Ramos (cell line): ENCODE measurements at regions not wholly inside any gene's neighbourhood (a gene's known extent, or its start where the extent isn't known, plus 50 kb on each side); places are given as distances from the start of the nearest gene placed in this dataset.

Experiments used
- in situ Hi-C: fragments of 300-500 bp; cut with MboI; formaldehyde crosslinking; loops from one replicate; pipeline ENCODE4 v1.14.3; 2022; ENCODE audit warnings: low sequenced_read_pairs; ENCODE audit not compliant: unreplicated experiment

DNA sequence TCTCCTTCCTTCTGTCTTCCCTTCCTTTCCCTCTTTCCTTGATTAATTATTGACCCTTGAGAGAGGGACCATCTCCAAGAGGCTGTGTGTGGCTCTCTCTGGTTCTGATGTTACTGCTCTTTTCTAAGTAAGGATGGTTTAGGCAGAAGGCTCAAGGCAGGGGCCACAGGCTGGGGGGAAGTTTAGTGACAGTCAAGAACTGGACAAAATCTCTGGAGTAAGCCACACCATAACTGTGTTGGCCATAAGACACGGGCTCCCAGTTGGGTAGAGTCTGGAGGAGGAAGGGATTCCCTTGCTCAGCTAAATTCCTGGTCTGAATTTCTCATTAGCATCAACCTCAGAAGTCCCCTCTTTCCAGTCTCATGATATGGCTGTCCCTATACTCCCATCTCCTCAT, 74.7 kb downstream of the BUD13 start:
- in situ Hi-C loops, result no loop called here

DNA sequence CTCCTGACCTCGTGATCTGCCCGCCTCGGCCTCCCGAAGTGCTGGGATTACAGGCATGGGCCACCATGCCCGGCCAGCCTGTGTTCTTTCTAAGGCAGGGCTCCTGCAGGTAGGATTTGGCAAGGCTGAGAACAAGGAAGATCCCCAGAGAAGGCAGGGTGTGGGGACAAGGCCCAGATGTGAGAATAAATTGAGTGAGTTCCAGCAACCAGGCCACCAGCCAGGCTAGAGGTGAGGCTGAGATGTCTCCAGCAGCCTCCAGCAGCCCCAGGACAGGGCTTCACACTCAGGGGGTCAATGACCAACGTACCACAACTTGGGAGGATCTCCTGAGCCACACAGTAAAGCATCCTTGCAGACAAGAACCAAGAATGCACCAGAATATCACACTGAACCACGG, 75.1 kb downstream of the BUD13 start:
- in situ Hi-C loops, result no loop called here

DNA sequence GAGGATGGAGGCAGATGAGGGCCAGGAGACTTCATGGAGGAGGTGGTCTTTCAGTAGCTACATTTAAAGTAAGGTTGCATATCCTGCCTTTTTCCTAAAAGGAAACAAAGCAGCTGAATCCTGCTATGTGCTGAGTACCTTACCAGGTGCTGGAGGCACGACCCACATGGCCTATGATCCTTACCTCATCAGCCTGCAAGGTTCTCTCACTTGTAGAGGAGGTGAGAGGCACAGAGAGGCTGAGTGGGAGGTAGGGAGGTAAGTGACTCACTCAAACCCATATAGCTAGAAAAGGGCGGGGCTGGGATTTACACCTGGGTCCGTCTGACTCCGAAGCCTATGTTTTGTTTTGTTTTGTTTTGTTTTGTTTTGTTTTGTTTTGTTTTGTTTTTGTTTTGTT, 75.8 kb downstream of the BUD13 start:
- in situ Hi-C loops, result no loop called here

DNA sequence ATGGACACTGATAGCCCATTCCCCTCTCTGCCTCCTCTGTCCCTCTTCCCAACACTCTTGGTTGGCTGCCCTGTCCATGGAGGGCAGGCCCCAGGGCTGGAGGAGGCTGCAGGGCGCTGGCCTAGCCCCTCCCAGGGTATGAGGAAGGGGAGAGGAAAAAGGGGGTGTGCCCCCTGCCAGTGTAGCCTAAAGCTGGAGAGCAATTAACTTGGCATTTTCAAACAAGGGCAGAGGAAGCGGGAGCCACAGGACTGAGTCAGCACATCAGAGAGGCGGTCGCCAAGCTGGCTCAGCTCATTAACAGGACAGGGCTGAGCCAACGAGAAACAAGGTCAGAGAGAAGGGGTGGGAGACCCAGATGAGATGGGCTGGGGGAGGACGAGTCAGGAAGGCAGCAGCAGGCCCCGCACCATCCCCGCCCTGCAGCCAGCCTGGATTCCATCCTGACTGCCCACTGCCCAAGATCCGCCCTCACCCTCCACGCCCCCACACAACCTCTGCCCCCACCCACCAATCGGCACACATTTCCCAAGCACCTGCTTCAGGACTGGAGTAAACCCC, 76.3 kb downstream of the BUD13 start:
- in situ Hi-C loops, result no loop called here

DNA sequence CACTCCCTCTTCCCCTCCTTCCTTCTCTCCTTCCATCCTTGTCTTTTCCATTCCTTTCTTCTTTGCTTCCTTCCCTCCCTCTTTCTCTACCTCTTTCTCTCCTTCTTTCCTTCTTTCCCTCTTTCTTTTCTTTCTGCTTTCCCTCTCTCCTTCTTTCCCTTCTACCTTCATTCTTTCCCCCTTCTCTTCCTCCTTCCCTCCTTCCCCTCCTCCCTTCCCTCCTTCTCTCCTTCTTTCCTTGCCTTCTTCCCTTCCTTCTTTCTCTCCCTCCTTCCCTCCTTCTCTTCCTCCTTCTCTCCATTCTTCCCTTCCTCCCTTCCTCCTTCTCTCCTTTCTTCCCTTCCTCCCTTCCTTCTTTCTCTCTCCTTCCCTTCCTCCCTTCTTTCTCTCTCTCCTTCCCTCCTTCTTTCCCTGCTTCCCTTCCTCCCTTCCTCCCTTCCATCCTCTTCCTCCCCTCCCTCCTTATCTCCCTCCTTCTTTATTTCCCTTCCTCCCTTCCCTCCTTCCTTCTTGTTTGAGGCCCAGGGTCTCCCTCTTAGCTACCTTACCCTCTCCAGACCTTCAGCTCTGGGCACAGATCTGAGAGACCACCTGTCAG, 77.0 kb downstream of the BUD13 start:
- in situ Hi-C loops, result no loop called here

DNA sequence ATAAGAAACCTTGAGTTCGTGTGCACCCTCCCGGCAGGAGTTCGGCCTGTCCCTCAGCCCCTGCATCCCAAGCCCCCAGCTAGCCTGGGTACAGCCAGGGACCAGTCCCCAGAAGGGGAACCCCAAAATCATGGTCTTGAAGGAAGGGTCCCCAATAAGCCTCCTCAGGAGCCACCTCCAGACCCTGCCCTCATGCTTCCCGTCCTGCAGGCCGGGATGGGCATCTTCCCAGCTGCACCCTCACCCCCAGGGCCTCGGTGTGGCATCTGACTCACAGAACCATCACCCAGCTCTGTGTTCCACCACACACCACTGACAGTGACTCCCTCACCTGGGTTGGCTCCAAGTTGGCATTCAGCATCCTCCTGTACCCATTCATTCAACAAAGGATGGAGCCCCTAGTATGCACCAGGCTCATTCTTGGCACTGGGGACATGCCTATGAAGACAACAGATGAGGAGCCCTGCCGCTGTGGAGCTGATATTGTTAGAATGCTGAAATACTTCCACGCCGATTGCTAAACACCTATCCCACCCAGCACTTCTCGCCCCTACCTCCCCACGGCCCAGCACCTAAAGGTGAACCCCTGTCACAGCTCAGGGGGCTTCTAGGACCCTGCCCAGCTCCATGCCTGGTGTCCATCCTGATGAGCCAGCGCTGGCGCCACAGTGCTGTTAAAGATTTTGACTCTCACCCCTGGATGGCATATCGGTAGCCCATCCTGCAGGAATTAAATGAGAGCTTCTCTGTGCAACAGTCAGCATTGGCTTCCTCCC, 77.8 kb downstream of the BUD13 start:
- in situ Hi-C loops, result no loop called here

DNA sequence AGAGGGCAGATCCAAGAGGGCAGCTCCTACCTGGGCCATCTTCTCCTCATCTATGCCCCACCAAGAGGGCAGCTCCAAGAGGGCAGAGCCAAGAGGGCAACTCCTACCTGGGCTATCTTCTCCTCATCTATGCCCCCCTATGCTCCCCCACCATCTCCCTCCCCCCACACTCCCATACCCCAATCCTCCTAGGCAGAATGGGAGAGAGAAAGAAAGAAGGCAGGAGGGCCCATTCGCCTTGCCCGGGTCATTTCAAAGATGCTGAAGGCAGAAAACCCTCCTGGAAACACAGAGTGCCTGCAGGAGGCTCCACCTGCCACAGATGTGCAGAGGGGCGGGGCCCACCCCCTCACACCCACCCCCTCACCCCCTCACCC, 78.5 kb downstream of the BUD13 start:
- in situ Hi-C loops, result no loop called here

DNA sequence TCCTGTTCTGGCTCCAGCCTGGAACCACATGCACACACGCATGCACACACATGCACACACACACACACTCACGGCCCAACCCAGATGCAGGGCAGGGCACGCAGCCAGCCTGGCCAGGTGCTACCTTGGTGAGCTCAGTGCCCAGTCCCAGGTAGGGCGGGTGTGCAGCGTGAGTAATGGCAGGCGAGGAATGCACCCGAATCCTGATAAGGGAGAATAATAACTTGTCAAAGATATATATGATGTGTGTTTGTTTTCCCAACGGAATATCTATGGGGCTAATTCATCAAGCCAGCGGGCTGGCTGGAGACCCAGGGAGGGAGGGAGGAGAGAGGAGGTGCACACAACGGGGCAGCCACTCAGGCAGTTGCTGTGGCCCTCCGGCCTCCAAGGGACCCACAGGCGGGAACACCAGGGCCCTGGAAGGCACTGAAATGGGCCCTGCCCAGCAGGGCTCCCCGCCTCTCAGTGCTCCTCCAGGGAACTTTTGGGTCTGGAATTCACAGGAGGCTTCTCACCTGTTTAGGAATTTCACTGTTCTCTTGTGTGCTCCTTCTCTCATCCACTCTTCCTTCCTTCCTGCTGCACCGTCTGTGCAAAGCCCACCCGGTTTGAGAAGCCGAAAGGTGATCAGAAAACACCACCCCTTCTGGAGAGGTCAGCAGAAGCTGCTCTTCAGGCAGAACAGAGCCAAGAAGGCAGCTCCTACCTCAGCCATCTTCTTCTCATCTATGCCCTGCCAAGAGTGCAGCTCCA, 79.0 kb downstream of the BUD13 start:
- in situ Hi-C loops, result no loop called here

DNA sequence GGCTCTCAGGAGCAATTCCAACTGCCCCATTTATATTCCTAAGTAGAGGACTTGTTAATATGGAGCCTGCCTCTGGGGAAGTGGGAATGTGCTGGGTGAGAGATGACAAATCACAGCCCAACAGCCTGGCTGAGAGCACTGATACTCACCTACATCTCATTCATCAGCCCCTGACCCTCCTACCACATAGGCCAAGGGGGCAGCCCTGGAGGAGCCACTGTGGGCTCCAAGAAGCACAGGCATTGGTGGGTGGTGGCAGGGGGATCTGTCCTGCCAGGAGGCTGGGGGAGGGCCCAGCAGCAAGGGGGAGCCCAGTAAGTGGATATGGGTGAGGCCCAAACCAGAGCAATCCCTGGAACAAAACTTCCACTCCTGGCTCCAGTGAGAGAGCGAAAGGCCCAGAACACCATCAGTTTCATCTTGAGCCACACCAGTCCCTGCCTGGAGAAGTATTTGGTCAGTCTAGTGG, 79.7 kb downstream of the BUD13 start:
- in situ Hi-C loops, result no loop called here

DNA sequence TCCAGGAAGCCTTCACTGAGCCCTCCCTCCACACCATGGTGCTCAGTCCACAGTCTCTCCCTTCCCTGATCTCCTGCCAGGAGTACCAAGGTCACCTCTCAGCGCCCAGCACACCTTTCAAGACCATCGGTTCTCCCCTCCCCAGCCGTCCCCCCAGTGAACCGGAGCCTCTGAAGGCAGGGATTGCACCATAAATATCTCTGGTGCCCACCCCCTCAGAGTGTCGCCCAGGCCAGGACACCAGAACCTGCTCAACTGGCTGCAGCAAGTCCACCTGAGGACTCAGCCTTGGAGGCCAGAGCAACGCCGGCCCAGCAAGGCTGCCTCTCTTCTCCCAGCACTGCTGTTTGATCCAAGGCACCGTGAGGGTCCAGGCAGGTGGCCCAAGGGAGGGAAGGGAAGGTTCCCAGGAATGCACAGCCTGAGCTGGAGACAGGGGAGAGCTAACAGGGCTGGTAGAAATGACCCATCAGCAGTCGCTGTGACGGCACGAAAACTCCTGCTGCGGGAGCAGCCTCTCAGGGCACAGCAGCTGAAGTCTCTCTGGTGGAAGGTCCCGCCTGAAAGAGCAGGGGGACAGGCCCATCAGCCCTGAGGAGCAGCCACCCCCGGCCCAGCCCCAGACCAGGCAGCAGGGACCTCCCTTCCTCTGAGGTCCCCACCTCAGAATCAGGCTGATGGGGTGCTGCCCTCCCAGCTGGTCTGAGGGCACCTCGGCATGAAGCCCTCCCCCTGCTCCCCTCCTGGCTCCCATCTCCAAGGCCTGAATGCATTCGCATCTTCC, 80.3 kb downstream of the BUD13 start:
- in situ Hi-C loops, result no loop called here

DNA sequence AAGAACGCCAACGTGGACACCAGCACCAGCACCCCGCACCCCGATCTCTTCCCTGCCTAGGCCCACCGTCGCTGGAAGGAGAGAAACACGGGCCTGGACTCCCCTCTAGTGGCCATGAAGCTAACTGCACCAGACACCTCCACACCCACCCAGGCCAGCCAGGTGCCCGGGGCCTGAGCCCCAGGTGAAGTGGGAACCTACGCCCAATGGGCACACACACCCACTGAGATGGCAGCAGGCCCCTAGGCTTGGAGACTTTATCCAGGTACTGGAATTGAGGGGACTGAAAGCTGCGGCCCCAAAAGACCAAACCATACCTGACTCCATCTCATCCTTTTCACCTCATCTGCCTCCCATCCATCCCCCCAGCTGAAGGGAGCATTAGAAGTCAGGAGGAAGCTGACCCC, 81.0 kb downstream of the BUD13 start:
- in situ Hi-C loops, result no loop called here

DNA sequence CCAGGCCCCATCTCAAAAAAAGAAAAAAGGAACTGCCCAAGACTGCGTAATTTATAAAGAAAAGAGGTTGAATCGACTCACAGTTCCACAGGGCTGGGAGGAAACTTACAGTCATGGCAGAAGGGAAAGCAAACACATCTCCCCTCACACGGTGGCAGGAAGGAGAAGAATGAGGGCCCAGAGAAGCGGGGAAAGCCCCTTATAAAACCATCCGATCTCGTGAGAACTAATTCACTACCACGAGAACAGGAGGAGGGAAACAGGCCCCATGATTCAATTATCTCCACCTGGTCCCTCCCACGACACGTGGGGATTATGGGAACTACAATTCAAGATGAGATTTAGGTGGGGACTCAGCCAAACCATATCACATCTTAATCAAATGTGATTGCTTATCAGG, 82.2 kb downstream of the BUD13 start:
- in situ Hi-C loops, result no loop called here

DNA sequence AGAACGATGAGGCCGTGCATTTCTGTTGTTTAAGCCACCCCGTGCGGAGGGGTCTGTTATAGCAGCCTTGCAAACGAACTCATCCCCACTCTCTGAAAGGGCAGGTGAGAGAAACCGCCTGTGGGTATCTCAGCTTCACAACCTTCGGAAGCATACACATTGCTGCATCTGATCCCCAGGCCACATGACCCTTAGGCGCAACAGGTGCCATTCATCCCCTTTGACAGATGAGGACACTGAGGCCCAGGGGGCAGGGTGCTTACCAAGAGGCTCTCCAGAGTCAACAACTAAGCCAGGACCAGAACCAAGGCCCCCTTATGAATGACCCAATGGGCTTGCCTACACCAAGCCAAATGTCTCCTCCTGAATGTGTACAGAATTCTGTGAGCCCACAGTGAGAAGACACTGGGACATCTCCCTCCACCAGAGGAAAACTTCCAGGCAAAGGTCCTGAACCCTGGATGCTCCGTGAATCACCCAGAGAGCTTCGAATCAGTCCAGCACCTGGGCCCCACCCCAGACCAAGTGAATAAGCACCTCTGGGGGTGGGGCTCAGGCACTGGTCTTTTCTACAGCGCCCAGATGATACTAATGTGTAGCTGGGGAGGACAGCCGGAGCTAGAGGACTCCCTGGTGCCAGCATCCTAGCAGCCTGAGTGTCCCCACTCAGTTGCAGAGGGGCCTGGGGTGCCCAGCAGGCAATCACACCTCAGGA, 83.2 kb downstream of the BUD13 start:
- in situ Hi-C loops, result no loop called here

DNA sequence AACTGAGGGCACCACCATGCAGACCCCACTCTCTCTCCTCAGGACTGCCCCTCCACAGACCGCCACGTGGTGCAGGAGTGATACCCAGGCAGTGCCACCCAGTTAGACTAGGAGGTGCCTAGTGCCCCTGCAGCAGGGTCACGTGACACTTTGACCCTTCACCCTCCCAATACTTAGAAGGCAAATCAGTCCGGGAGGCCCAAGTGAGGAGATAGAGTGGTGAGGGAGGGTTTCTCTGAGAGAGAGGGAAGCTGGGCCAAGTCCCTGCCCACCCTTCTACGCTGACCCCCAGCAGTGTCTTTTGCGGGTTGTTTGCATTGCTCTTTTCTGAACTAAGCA, 84.6 kb downstream of the BUD13 start:
- in situ Hi-C loops, result no loop called here

DNA sequence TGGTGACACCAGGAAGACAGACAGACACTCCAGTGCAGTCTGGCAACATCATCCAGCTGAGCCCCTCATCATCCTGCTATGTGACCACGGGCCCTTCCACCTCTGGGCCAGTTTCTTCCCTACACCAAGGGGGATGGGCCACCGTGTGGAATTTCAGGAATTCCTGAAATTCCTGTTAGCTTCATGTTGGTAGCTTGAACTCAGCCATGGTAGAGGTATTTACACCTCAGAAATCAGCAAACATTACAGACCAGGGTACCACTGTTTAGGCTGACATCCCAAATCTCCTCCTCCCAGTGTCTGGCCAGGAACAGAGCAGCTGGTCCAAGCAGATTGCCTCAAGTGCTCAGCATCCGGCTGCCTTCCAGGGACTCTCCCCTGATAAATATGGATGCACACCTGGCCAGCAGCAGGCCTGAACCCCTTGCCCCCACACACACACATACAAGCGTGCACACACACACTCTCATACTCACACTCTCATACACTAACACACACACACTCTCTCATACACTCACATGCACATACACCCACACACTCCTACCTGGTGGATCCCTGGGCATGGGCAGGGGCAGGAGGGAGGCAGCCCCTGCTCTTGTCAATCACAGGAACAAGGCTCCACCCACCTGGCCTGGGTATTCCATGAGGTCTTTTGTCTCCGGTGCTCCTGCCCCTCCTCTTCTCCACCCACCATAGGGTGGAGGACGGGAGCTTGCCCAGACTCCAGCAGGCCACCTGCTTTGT, 85.2 kb downstream of the BUD13 start:
- in situ Hi-C loops, result no loop called here

DNA sequence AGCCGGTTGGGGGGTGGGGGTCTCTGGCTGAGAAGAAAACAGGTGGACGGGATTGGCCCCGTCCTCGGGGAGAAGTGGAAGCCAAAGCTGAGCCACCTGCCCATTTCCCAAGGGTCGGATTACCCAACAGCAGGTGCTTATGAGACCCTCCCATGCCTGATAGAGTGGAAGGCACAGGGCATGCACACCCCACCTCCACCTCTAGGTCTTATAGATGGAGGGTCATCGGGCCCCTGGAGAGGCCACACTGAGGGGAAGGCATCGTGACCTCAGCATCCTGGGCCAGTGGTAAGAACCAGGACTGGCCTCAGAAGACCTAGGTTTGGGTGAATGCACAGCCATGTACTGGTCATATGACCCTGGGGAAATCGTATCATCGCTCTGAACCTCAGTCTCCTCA, 85.9 kb downstream of the BUD13 start:
- in situ Hi-C loops, result no loop called here

DNA sequence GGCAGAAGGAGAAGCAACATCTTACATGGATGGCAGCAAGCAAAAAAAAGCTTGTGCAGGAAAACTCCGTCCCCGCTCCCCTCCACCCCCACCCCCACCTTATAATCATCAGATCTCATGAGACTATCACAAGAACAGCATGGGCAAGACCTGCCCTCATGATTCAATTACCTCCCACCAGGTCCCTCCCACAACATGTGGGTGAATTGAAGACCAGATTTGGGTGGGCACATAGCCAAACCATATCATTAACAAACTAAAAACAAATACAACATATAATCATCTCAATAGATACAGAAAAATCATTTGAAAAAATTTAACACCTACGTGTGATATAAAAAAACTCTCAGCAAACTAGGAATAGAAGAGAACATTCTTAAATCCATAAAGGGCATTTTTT, 88.8 kb downstream of the BUD13 start:
- in situ Hi-C loops, result no loop called here

DNA sequence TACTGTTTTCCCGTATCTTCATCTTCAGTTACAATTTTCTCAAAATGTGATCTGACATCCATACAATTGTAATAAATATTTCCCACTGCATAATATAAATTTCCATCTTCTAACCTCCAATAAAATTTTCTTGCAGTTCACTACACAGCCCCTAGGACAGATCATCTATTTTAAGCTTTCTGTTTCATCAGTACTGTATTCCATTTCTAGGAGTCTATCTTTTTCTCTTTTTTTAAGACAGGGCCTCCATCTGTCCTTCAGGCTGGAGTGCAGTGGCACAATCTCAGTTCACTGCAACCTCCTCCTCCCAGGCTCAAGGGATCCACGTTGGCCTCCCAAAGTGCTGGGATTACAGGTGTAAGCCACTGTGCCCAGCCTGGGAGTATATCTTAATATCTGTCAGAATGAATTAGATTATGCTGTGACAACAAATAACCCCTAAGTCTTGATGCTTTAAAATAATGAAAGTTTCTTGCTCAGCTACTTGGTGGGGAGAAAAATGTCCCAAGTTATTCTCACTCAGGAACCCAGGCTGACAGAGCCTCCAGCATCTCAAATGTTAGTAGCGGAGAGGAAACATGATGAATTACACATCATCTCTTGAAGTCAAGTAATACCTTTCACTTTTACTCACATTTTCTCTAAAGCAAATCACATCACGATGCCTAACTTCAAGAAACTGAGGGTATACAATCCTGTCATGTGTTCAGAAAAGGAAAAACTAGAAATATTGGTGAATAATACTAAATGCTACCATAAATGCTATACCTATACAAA, 92.2 kb downstream of the BUD13 start:
- in situ Hi-C loops, result no loop called here
